Stomach (tissue), 8 donors: ENCODE measurements at regions not wholly inside any gene's neighbourhood (a gene's known extent, or its start where the extent isn't known, plus 50 kb on each side); places are given as distances from the start of the nearest gene placed in this dataset.

ENCODE experiments used
- DNase-seq, 2 donors: peaks; one replicate each; pipeline versions ENCODE4 v3.0.0 to v3.0.0-alpha.2; 2013 to 2019
- H3K27ac ChIP-seq, 5 donors: fragments of 200-600 bp in 4 of 5; sonication (generic) in 4 of 5; one replicate each; pipeline ENCODE4 v1.5.1; 2013 to 2019; ENCODE audit warnings: mild to moderate bottlenecking in 1 of 5, moderate library complexity in 1 of 5
- H3K27me3 ChIP-seq, 3 donors: fragments of 200-600 bp; sonication (generic); one replicate each; pipeline ENCODE4 v1.5.1; 2017 to 2019; ENCODE audit warnings: mixed run types in 1 of 3
- H3K36me3 ChIP-seq, 4 donors: fragments of 200-600 bp; sonication (generic); 1 replicate in 3 of 4; 2 replicates in 1 of 4; pipeline ENCODE4 v1.5.1; 2016 to 2019
- H3K4me1 ChIP-seq, 4 donors: fragments of 200-600 bp; sonication (generic); one replicate each; pipeline ENCODE4 v1.5.1; 2016 to 2019
- H3K4me3 ChIP-seq, 4 donors: fragments of 200-600 bp; sonication (generic) in 3 of 4; one replicate each; pipeline ENCODE4 v1.5.1; 2016 to 2019; ENCODE audit warnings: mild to moderate bottlenecking in 1 of 4
- H3K9me3 ChIP-seq, 4 donors: fragments of 200-600 bp; sonication (generic); one replicate each; pipeline ENCODE4 v1.5.1; 2016 to 2019
- EP300 ChIP-seq: sonication (generic); formaldehyde crosslinking; IDR thresholded peaks from one replicate; pipeline ENCODE4 v1.6.1; 2017; ENCODE audit warnings: antibody characterized with exemption
- POLR2A ChIP-seq, 4 donors: fragments of 450-650 bp; IDR thresholded peaks; one replicate each; pipeline ENCODE4 v1.6.1; 2016; ENCODE audit warnings: antibody characterized with exemption in 4 of 4, control low read depth in 2 of 4, mild to moderate bottlenecking in 1 of 4, moderate library complexity in 1 of 4
- POLR2AphosphoS5 ChIP-seq, 3 donors: sonication (generic); formaldehyde crosslinking; IDR thresholded peaks; one replicate each; pipeline ENCODE4 v1.6.1; 2016; ENCODE audit warnings: antibody characterized with exemption in 3 of 3
- WGBS, 5 donors: extraction: QIAGEN DNeasy Blood & Tissue Kit in 3 of 5; methylation state at CpG; one replicate each; pipeline versions ENCODE4 v1.1.5 to v1.1.7; 2013 to 2018; 5-methylcytosine and 5-hydroxymethylcytosine counted together
- intact Hi-C: fragments of 100-400 bp; cut with DNase I; formaldehyde crosslinking; loops from one replicate; pipeline ENCODE4 v1.15.1; 2023; ENCODE audit warnings: low total_unique reads
- small RNA-seq, 4 donors: library from RNA; depleted of rRNA; stranded (forward); fragments of <200 nt; gene quantifications; one replicate each; pipeline ENCODE3, GENCODE V24; 2016
- TF ChIP-seq, protein P1 (sequence below), 7 experiments: fragments of 450-650 bp in 4 of 7; fragments of 200-600 bp in 3 of 7; sonication (generic) in 3 of 7; IDR thresholded peaks; one replicate each; pipeline ENCODE4 v1.5.1; 2016 to 2019; ENCODE audit warnings: antibody characterized with exemption in 7 of 7, control low read depth in 2 of 7, mild to moderate bottlenecking in 1 of 7
- donor health status: healthy with polysubstance abuse.
- donor health status: Bipolar disorder and iron deficiency.
- donor health status: healthy.

DNA sequence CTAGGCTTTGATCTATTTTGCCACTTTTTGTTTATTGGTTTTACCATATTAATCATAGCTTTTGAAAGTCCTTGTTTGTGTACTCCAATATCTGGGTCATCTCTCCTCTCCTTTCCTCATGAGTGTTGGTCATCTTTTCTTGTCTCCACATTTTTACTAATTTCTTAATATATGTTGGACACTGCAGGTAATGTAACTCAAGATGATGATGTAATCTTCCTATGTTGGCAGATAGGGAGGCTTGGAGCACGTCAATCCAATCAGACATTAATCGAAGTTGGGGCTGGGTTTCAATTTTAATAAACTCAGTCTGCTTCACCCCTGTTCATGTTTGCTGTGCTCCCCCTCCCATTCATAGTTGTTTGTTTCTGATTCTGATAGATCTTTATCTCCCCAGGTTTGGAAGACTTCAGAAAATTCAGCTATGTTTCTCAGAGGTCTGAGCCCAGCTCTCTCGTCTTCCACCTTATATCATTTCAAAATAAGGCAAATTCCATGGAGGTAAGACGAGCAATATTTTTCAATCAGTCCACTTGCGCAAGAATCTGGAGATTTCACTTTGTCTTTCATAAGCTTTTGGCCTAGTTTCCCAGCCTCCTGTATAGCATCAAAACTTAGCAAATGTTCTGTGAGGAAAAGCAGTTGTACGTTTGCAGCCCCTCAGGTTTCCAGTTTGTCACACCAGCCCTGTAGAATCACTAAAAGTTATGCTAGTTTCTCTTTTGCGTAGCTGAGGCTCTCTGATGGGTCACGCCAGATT, 504.1 kb downstream of the TMTC2 start:
- Histone ChIP-seq H3K4me1 (no peaks in the 10 kb centered on the region), H3K27ac (no peak overlapping the region), H3K36me3 (no peaks in the 10 kb centered on the region), H3K4me3 (no peak overlapping the region), H3K9me3 (peaks cover 0 to 8% (median 0%) of the 10 kb centered on the region in 4 donors), H3K27me3 (no peaks in the 10 kb centered on the region)
- 76 to 94% (median 80%) methylated on average over 8 of the region's 8 CpGs for WGBS, 5 donors
- peak in 1 of 2 donors; percentile 8 for DNase-seq
- intact Hi-C loops: no loop called here
- TF ChIP-seq EP300 (no peak), POLR2A (IDR thresholded peaks at IDR 0.05) (no peak), POLR2AphosphoS5 (IDR thresholded peaks at IDR 0.05) (no peak)
- TF ChIP-seq, protein P1, sequence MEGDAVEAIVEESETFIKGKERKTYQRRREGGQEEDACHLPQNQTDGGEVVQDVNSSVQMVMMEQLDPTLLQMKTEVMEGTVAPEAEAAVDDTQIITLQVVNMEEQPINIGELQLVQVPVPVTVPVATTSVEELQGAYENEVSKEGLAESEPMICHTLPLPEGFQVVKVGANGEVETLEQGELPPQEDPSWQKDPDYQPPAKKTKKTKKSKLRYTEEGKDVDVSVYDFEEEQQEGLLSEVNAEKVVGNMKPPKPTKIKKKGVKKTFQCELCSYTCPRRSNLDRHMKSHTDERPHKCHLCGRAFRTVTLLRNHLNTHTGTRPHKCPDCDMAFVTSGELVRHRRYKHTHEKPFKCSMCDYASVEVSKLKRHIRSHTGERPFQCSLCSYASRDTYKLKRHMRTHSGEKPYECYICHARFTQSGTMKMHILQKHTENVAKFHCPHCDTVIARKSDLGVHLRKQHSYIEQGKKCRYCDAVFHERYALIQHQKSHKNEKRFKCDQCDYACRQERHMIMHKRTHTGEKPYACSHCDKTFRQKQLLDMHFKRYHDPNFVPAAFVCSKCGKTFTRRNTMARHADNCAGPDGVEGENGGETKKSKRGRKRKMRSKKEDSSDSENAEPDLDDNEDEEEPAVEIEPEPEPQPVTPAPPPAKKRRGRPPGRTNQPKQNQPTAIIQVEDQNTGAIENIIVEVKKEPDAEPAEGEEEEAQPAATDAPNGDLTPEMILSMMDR (IDR thresholded peaks at IDR 0.05): no peak

DNA sequence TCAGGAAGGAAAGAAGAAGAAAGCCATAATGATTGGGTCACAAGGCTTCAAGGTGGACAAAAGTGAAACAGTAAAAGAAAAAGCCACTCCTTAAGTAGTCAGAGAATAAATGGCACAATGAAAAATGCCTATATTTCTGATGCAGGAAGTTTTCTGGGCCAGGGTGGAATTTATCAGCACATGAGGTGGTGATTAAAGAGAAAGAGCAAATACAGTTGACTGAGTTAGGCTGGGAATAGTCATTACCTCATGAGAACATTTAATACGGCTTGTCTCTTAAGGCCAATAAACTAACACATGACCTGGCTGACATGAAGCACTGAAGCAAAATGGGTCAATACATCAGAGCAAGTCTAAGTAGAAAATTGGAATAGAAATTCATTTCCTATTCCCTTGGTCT, 499.7 kb downstream of the TMTC2 start:
- WGBS, 5 donors: 14 to 46% (median 28%) methylated on average over 1 of the region's 1 CpG
- H3K27ac ChIP-seq: peak overlapping the region in 1 of 5 donors; percentile 10
- peak in 1 of 3 donors; percentile 55 for TF ChIP-seq POLR2AphosphoS5 (IDR thresholded peaks at IDR 0.05)
- TF ChIP-seq, protein P1 (IDR thresholded peaks at IDR 0.05): no peak
- TF ChIP-seq EP300: no peak
- H3K27me3 ChIP-seq: no peaks in the 10 kb centered on the region
- DNase-seq: peak in 1 of 2 donors; percentile 87
- peaks cover 0 to 6% (median 0%) of the 10 kb centered on the region in 4 donors for H3K4me1 ChIP-seq
- intact Hi-C loops: no loop called here
- H3K9me3 ChIP-seq: no peaks in the 10 kb centered on the region
- H3K36me3 ChIP-seq: no peaks in the 10 kb centered on the region
- H3K4me3 ChIP-seq: no peak overlapping the region

DNA sequence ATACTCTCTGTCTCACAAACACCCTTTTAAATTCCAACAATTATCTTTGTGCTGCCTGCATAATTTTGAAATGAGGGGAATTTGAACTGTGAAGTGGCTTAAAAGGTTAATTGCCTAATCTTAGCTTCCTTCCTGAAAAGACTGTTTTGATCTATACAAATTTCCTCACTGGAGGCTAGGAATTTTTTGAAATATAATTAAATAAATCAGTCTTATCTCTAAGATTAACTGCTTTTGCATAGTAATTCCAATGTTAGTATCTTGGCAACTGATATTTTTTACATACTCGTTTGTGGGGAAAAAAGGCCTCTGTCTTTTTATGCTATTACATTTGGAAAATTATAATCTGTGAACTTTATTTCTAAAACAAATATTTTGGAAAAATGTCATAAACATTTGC, 498.5 kb downstream of the TMTC2 start:
- H3K27me3 ChIP-seq: no peaks in the 10 kb centered on the region
- no peak overlapping the region for H3K4me3 ChIP-seq
- no peak for DNase-seq
- intact Hi-C loops: no loop called here
- TF ChIP-seq POLR2AphosphoS5 (IDR thresholded peaks at IDR 0.05) (no peak), POLR2A (IDR thresholded peaks at IDR 0.05) (no peak), EP300 (no peak)
- TF ChIP-seq, protein P1 (IDR thresholded peaks at IDR 0.05): no peak
- H3K36me3 ChIP-seq: no peaks in the 10 kb centered on the region
- WGBS, 5 donors: 5 to 17% (median 8%) methylated on average over 1 of the region's 1 CpG
- H3K9me3 ChIP-seq: no peaks in the 10 kb centered on the region
- H3K4me1 ChIP-seq: peaks cover 0 to 6% (median 0%) of the 10 kb centered on the region in 4 donors
- no peak overlapping the region for H3K27ac ChIP-seq

Small RNA genes lying in the stretch of these regions (small RNA-seq; reads per million reads assigned to genes)
- gene RF00334: 0 reads per million in 4 donors
